HG02938 (cell line): ENCODE measurements at regions not wholly inside any gene's neighbourhood (a gene's known extent, or its start where the extent isn't known, plus 50 kb on each side); places are given as distances from the start of the nearest gene placed in this dataset.
"Not testable (repeated sequence)": the region's sequence is repeated elsewhere in the genome, so short reads cannot be mapped to it uniquely, and the experiment has no call there.

Experiments
- ATAC-seq: cut with Tn5 transposase; IDR thresholded peaks from one replicate; pipeline ENCODE4 v1.9.1; 2021; ENCODE audit warnings: mild to moderate bottlenecking, moderate library complexity; ENCODE audit not compliant: unreplicated experiment

GRCh38 chr16:77057161-77057774, 133.7 kb upstream of the MON1B start:
- no peak for ATAC-seq

DNA sequence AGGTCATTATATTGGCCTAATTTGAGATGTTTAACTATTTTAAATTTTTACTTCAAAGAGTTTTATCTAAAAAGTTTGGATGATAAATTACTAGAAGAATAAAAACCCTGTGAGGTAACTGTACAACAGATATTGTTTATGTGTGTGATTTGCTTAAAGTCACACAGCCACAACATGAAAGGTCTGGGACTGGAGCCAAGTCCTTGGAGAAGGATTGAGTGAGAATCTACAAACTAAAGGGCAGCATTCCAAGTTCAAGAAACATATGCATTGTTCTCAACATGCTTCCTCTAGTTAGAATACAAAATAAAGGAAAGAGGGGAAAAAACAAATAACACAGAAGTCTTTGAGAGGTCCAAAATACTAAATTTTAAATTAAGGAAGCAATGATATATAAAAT, 131.5 kb upstream of the MON1B start:
- ATAC-seq, result no peak

DNA sequence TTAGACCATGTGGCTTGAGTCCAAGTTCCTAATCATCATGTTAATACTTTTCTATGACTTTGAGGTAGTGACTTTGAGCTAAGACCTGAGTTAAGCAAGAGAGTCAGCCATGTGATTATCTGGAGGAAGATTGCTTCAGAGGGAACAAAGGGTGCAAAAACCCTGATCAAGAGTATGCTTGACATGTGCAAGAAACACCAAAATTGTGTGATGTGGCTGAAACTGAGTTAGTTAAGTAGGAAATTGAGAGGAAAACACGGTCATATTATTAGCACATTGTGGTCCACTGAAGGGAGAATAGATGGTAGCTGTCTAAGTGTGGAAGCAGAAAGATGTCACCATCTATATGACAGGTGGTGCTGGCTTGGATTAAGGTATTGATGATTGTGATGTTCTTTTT, 130.4 kb upstream of the MON1B start:
- ATAC-seq, result no peak

DNA sequence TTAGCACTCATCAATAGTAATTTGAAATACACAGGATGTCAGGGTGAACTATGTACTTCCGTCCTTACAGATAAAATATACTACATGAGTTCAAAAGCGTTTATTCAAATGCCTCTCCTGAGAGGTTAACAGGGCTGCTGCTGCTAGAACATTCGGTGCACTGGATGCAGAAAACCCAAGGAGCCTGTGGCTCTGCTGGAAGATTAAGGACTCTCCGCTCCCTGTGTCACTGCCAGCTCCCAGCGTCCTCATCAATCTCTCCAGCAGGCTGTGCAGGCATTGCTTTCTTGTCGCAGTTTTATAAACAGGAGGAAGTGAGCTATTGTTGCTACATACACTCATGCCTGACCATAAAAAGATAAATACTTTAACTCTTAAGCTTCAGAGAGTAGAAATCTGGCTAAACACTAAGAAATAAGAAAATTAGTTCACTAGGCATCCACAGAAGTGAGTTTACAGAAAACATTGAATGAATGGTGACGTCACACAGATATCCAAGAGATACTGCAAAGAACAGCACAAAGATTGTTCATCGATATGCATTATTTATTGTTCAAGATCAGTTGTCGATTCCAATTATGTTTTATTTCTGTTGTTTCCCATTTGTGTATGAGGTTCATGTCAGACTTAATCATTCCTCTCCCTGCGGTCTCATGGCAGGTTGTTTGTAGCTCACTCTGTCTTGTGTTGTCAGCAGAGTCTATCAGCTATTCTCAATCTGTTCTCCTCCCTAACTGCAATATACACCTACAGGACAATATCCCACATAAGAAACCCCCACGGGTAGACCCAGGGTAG, 127.9 kb upstream of the MON1B start:
- ATAC-seq, result no peak

- ATAC-seq, result no peak
Measured at GRCh38 chr16:77063676-77064016, 127.3 kb upstream of the MON1B start.

DNA sequence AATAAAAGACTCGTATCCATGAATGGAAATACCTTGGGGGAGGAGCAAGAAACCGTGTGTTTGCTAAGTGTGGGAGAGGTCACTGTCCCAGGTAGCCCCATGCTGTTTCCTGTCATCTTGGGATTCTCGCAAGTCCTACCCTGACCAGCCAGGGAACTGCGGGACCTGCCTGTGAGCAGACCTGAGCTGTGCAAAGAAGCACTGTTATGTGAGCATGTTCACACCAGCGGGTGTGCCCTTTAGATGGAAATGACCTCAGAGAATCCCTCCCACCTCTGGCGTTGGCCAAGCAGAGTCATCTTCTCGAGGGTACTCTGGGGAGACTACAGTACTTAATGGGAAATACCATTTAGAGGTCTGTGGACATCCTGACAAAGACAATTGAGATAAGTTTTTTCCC, 127.0 kb upstream of the MON1B start:
- no peak for ATAC-seq

GRCh38 chr16:77066896-77067496, 124.0 kb upstream of the MON1B start:
- no peak for ATAC-seq

GRCh38 chr16:77067900-77068299, 123.1 kb upstream of the MON1B start:
- ATAC-seq, result no peak

GRCh38 chr16:77068402-77068801, 122.6 kb upstream of the MON1B start:
- ATAC-seq, result no peak

GRCh38 chr16:77069929-77070328, 121.1 kb upstream of the MON1B start:
- ATAC-seq, result no peak

DNA sequence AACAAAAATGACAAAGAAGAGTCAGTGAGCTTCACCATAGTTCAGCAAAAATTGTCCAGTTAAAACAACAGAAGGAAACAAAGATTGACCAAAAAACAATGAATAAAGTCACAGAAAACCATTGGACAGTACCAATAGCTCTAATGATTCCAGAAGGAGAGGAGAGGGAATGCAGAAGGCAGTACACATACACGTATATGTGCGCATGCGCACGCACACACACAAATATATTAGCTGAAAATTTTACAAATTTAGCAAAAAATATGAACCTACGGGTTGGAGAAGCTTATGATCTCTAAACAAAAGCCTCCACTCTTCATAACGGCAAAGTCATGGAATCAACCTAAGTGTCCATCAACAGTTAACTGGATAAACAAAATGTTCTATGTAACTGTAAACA, 120.3 kb upstream of the MON1B start:
- no peak for ATAC-seq

- ATAC-seq, result no peak
Measured at GRCh38 chr16:77076839-77077238, 114.2 kb upstream of the MON1B start.

GRCh38 chr16:77077256-77077922, 113.6 kb upstream of the MON1B start:
- no peak for ATAC-seq

DNA sequence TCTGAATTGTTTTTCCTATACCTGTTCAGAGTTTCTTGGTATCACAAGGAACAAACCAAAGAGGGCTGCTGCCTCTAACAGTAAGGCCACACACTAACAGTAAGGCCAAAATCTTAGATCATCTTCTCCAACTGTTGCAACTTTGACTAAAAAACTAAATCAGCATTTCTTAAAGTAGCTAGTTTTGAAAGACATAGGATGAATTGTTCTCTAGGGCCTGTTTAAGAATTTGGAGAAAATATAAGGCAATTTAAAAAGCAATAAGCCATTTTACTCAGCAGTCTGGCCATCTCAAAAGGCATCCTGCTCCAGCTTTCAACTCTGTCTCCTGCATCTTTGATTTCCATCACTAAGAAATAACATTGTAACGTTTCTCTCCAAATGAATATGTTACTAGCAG, 105.0 kb upstream of the MON1B start:
- ATAC-seq, result no peak

- ATAC-seq, result no peak
Measured at GRCh38 chr16:77090062-77090461, 100.9 kb upstream of the MON1B start.

GRCh38 chr16:77093309-77093708, 97.7 kb upstream of the MON1B start:
- ATAC-seq, result no peak

DNA sequence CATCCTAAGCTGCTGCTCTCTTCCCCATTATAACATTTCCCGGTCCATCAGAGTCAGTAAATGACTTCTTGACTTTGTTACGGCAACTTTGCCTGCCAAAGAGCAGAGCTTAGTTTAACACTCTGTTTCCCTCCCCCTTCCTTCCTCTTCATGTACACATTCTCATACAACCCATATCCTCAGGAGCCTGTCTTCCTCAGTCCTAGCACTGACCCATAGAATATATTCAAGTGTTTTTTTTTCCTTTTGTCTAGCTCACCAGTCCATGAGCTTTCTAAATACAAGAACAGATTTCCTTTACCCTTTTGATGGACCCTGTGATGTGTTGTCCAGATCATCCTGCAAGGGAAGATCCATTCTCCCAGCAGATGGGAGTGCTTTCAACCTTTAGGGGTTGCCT, 97.0 kb upstream of the MON1B start:
- no peak for ATAC-seq

- ATAC-seq, result no peak
Measured at GRCh38 chr16:77111056-77111565, 79.9 kb upstream of the MON1B start.

- no peak for ATAC-seq
Measured at GRCh38 chr16:77112746-77113145, 78.2 kb upstream of the MON1B start.

DNA sequence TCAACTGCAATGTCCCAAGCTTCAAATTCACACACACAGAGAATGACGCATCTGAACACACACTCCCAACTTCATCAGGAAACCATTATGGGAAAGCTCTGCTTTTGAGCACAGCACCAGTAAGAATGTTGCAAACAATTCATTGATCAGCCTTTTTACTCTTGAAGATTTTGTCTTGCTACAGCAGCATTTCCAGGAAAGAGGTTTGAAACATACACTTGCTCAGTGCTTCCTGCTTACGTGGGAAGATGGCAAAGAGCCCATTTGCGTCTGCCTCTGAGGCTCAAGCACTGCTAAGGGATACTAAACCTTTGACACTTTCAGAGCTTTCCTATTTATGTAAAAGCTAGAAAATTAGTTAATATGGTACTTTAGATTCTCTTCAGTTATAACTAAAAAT, 77.2 kb upstream of the MON1B start:
- no peak for ATAC-seq

DNA sequence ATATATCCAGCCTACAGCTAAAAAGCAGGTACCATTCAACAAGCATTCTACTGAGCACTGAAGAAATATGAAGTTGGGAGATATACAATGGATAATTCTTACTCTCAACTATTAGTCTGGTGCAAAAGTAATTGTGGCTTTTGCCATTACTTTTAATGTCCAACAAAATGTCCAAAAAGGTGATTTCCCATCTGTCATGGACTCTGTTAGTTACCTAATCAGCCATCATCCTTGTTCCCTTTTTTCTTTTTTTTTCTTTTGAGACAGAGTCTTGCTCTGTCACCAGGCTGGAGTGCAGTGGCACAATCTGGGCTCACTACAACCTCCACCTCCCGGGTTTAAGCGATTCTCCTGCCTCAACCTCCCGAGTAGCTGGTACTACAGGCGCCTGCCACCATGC, 76.6 kb upstream of the MON1B start:
- not testable (repeated sequence) for ATAC-seq

GRCh38 chr16:77116856-77117255, 74.1 kb upstream of the MON1B start:
- ATAC-seq, result no peak
